GM12864 (cell line): ENCODE measurements at regions not wholly inside any gene's neighbourhood (a gene's known extent, or its start where the extent isn't known, plus 50 kb on each side); places are given as distances from the start of the nearest gene placed in this dataset.

ENCODE experiments used
- DNase-seq: peaks from one replicate; pipeline ENCODE4 v3.0.0-alpha.2; 2011; ENCODE audit warnings: low read depth
- H3K4me3 ChIP-seq: 2 replicates; pipeline ENCODE4 v1.5.1; 2011; ENCODE audit warnings: mild to moderate bottlenecking, low read depth, low read length, control low read depth
- TF ChIP-seq, protein P1 (sequence below): IDR thresholded peaks from 2 replicates; pipeline ENCODE4 v1.5.1; 2011; ENCODE audit warnings: low read depth, mild to moderate bottlenecking, moderate library complexity, low read length, control low read depth, inconsistent platforms; ENCODE audit errors: missing control alignments

DNA sequence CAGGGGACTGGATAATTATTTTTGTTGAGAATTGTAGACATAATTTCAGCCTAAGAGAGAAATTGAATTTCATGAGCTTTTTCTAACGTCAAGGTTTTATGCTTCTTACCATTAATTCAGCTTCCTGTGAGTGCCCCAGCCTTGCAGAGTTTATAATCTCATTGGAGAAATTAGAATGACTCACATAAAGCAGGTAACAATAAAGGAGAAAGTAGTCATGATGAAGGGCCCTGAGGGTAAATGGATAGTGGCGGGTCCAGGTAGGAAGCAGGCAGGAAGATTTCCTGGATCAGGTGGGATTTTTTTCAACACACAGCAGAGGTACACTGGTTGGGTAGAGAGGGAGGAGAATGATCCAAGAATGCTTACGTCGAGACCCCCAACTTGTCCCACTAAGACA is 311.4 kb downstream of the BARHL2 start:
- H3K4me3 ChIP-seq = no peak overlapping the region
- no peak for DNase-seq
- TF ChIP-seq, protein P1, sequence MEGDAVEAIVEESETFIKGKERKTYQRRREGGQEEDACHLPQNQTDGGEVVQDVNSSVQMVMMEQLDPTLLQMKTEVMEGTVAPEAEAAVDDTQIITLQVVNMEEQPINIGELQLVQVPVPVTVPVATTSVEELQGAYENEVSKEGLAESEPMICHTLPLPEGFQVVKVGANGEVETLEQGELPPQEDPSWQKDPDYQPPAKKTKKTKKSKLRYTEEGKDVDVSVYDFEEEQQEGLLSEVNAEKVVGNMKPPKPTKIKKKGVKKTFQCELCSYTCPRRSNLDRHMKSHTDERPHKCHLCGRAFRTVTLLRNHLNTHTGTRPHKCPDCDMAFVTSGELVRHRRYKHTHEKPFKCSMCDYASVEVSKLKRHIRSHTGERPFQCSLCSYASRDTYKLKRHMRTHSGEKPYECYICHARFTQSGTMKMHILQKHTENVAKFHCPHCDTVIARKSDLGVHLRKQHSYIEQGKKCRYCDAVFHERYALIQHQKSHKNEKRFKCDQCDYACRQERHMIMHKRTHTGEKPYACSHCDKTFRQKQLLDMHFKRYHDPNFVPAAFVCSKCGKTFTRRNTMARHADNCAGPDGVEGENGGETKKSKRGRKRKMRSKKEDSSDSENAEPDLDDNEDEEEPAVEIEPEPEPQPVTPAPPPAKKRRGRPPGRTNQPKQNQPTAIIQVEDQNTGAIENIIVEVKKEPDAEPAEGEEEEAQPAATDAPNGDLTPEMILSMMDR = no peak

DNA sequence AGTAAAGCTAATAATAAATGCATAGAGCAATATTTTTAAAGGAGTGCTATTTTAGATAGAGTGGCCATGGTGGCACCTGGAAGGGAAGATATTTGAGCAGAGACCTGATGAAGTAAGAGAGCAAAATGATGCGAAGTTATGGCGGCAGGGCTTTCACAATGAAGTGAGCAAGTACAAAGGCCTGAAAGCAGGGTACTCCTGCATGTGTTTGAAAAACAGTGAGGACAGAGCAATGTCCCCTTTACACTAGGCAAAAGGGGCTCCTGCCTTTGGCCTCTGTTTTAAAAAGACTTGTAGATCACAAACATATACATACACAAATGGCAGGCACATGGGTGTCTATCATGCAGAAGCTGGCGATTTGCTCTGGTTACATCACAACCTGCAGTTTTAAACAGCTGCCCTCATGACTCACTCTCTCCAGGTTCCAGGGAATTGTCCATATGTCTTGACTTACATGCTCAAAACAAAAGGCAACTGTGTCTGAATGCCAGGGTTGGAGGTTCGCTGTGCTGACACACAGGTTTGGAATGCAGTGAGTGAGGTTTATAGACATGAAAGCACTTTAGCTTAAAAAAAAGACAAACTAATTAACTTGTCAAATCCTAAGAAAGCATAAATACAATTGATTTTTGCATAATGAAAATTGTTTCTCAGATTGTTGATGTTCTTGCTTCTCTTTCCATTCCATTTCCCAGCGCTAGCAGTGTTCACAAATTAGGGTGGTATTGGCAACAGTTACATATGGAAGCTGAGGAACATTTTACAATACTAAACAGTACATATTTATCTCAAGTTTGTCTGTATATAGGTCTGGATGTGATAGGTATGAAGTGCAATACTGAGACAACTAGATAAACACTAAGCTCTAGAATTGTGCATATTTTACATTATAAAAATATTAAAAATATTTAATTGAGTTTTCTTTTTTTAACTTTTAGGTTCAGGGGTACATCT is 313.9 kb downstream of the BARHL2 start:
- no peak overlapping the region for H3K4me3 ChIP-seq
- no peak for DNase-seq
- TF ChIP-seq, protein P1 = no peak

DNA sequence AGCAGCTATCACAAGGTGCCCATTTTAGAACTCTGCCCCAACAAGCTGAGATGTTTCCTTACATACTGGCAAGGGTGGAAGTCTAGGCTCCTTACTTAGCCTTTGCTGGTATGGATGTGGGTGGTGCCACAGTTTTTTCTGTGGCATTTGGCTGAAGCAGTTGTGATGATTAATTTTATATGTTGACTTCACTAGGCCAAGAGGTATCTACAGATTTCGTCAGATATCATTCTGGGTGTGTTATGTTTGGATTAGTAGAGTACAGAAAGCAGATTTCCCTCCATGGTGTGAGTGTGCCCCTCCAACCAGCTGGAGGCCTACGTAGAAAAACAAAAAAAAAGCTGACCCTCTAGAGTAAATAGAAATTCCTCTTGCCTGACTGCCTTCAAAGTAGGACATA is 317.0 kb downstream of the BARHL2 start:
- DNase-seq = no peak
- H3K4me3 ChIP-seq = no peak overlapping the region

DNA sequence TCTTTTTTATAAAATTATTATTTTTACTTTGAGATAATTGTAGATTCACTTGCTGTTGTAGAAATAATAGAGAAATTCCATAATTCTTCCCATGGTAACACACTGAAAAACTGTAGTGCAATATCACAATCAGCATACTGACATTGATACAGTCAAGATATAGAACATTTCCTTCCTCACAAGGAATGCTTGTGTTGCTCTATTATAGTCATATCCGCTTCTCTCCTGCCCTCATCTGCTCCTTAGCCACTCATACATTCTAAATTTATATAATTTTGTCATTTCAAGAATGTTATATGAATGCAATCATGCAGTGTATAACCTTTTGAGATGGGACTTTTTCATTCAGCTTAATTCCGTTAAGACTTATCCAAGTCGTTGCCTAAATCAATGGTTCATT is 320.2 kb downstream of the BARHL2 start:
- TF ChIP-seq, protein P1 = no peak
- no peak overlapping the region for H3K4me3 ChIP-seq
- no peak for DNase-seq

More for the DNA sequence above, 317.0 kb downstream of the BARHL2 start:
- TF ChIP-seq, protein P1 = no peak

DNA sequence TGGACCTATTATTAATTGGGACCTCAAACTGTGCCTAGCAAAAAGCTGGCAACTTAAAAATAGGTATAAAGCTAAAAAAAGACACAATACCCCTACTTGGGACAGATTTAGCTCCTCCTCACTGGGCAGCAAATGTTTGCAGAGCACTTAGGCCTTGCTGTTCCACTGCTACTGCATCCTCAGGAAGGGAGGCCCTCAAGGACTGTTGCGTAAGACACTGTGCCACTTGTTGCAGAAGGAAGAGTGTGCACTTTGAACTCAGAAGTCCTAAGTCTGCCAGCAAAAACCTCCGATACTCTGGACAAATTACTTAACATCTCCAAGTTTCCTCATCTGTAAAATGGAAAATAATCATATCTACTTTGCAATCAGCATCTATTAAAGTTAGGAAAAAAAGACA is 322.9 kb downstream of the BARHL2 start:
- TF ChIP-seq, protein P1 = no peak
- no peak overlapping the region for H3K4me3 ChIP-seq
- DNase-seq = no peak

DNA sequence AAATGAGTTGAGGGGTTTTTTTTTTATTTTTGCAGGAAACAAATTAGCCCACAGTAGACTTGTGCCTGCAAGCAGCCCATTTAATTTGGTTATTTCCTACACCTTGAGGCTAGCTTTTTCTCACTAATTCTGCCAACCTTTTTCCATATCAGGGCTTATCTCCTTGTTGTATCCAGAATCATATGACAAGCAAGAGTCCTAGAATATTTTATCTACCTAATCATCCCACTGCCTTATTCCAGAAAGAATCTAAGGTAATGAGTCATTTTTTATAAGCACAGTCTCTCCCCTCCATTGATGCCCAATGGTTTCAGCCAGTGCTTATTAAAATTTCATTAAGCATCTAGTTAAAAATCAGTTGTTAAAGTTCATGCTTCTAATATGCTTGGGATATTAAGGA is 324.1 kb downstream of the BARHL2 start:
- TF ChIP-seq, protein P1 = no peak
- no peak overlapping the region for H3K4me3 ChIP-seq
- no peak for DNase-seq

DNA sequence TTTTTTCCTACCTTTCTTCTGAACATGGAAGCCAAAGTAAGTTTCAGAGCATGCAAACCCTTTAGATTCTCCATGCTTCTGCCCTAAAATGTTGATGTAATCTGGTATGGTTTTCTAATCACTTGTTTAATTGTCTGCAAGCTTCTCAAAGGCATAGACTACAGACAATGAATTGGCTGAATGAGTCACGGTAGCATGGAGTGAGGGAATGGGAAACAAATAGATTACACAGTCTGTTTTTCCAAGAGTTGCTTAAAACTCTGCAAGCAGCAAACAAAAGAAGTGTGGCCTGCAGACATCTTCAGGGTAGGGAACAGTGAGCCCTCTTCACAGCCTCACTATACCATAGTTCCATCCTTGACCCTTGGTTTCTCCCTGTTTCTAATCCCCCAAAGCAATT is 326.0 kb downstream of the BARHL2 start:
- DNase-seq = no peak
- no peak overlapping the region for H3K4me3 ChIP-seq
- TF ChIP-seq, protein P1 = no peak
